DND-41 (cell line): ENCODE measurements at regions not wholly inside any gene's neighbourhood (a gene's known extent, or its start where the extent isn't known, plus 50 kb on each side); places are given as distances from the start of the nearest gene placed in this dataset.

Experiments used
- EZH2 ChIP-seq: IDR thresholded peaks from 3 replicates; pipeline ENCODE4 v1.6.1; 2012; ENCODE audit warnings: borderline replicate concordance, low read depth, mild to moderate bottlenecking, moderate library complexity, low read length, inconsistent platforms; ENCODE audit not compliant: severe bottlenecking
- TF ChIP-seq, protein P1 (sequence below): IDR thresholded peaks from 2 replicates; pipeline ENCODE4 v1.5.1; 2012; ENCODE audit warnings: borderline replicate concordance, low read length, moderate library complexity, mild to moderate bottlenecking; ENCODE audit not compliant: poor library complexity, severe bottlenecking; ENCODE audit errors: extremely low read depth

DNA sequence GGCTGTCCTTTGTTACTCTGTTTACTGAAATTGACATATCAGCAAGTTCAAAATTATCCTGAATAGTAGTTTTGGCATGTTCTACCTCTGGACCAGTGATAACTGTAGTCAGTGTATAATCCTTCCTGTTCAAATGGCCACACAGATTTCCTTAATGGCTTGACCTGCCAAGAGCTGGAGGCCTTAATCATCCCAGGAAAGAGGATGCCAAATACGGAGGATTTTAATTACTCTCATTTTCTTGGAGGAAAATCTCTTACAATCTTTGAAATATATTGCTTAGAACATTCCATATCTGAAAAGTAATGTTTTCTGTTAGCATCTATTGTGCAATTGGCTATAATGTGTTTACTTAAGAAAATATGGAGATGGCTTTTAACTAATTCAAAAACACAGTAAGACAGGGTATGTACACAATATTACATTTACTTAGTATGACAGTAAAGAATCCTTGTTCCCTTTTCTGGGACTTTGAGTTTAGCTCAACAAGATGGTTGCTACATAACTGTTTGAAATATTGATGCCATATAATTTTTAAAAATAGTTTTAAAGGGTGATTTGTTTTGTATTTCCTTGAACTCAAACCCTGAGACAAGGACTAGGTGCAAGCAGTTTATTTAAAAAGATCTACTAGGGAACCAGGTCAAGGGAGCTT, 68.9 kb upstream of the SELENOP start:
- TF ChIP-seq, protein P1, sequence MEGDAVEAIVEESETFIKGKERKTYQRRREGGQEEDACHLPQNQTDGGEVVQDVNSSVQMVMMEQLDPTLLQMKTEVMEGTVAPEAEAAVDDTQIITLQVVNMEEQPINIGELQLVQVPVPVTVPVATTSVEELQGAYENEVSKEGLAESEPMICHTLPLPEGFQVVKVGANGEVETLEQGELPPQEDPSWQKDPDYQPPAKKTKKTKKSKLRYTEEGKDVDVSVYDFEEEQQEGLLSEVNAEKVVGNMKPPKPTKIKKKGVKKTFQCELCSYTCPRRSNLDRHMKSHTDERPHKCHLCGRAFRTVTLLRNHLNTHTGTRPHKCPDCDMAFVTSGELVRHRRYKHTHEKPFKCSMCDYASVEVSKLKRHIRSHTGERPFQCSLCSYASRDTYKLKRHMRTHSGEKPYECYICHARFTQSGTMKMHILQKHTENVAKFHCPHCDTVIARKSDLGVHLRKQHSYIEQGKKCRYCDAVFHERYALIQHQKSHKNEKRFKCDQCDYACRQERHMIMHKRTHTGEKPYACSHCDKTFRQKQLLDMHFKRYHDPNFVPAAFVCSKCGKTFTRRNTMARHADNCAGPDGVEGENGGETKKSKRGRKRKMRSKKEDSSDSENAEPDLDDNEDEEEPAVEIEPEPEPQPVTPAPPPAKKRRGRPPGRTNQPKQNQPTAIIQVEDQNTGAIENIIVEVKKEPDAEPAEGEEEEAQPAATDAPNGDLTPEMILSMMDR, result no peak
- no peak for TF ChIP-seq EZH2
